DMS79 (cell line): ENCODE measurements at regions not wholly inside any gene's neighbourhood (a gene's known extent, or its start where the extent isn't known, plus 50 kb on each side); places are given as distances from the start of the nearest gene placed in this dataset.
"Not testable (repeated sequence)": the region's sequence is repeated elsewhere in the genome, so short reads cannot be mapped to it uniquely, and the experiment has no call there.

Experiments
- DNase-seq: peaks from one replicate; lab custom pipeline; 2025; lab: John Stamatoyannopoulos, UW

DNA sequence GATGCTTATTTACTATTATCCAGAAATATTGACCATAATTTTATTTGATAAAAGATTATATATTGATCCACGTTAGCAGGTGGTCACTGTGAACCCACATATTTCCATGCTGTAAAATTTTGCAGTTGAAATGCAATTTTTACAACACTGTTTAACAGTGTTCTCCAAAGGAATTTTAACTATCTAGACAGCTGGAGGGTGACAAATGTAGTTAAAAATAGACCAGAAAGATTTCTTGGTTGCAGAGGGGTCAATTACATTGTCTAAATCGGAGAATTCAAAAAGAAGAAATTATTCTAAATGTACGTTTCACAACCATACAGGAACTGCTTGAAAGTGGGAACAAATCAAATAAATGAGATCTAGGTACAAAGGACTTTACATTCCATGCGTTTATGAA, 625.2 kb upstream of the NCAM2 start:
- no peak for DNase-seq

DNA sequence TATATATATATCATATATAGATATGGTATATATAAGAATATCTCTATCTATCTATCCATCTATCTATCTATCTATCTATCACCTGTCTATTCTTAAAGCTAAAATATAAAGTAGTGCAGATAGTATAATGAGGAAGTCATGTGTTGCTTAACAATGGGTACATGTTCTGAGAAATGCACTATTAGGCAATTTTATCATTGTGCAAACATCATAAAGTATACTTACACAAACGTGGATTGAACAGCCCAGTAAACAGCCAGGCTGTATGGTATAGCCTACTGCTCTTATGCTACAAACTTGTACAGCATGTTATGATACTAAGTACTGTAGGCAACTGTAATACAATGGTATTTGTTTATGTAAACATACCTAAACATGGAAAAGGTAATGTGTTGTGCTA, 621.0 kb upstream of the NCAM2 start:
- DNase-seq: no peak

DNA sequence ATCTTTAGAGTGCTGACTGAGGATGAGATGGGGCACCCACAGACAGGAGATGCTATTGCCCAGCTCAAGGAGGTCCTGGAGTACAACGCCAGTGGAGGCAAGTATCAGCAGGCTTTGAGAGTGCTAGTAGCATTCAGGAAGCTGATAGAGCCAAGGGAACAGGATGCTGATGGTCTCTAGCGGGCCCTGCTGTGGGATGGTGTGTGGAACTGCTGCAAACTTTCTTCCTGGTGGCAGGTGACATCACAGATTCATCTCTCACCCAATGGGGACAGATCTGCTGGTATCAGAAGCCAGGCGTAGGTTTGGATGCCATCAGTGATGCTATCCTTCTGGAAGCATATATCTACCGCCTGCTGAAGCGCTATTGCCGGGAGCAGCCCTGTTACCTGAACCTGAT, 609.8 kb upstream of the NCAM2 start:
- no peak for DNase-seq

DNA sequence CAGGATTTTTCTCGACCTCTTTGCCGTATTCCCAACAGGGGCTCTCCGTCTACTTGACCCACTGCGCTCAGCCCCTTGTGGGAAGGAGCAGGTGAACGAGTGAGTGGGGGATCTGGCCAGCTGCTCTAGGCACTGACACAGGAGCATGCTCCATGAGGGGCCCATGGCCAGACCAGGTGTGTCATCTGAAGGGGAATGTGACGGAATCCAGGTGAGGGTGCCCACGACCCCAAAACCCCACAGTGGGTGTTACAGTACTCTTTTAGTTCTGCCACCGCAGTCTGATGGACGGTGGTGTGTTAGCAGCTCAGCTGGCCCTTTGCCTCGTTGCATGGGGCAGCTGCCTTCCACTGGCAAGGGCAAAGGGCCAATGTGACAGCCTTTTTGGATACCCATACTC, 601.4 kb upstream of the NCAM2 start:
- no peak for DNase-seq

DNA sequence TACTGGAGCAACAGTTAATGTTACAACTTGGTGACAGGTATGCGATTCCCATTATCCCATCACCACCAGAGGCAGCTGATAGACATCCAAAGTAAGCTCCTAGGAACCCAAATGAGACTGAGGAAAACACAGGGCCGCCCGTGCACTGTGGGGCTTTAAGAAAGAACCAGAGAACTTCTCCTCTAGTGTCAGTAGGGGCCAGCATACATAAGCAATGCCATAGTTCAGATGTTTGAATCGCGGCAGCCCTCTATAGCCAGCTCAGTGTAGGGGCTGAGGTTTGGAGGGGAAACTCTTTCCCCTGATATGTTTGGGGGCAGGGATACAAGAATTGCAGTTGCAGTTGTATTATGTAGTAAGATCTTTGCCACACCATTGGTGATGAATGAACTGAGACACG, 593.3 kb upstream of the NCAM2 start:
- no peak for DNase-seq

DNA sequence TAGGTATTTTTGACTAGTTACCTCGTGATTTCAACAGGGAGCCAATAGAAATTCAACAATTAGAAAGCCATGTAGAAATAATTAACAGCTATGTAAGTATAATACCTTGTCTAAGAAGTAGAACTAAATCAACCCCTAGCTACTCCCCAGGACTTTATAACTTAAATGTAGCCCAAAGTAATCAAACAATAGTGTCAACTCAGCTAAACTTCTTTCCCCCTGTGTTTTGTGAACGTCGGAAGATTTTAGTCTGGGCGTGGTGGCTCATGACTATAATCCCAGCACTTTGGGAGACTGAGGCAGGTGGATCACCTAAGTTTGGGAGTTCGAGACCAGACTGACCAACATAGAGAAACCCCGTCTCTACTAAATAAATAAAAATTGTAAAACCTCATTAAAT, 579.9 kb upstream of the NCAM2 start:
- no peak for DNase-seq

DNA sequence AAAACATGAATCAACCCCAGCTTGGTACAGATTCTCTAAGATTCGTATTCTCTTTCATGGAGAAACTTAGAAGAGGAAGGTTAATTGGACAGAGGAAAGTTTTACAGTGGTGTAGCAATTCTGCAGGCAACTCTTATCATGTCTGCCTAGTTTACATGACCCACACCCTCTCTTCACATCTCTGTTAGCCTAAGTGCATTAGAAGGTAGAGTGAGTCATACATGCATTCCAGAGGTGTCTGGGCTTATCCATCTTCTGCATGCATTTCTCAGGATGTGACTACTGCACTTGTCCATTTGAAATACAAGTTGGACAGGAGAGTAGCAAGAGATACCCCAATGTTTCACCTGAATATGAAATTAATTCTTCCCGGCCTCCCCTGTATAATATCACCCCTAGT, 578.4 kb upstream of the NCAM2 start:
- no peak for DNase-seq

DNA sequence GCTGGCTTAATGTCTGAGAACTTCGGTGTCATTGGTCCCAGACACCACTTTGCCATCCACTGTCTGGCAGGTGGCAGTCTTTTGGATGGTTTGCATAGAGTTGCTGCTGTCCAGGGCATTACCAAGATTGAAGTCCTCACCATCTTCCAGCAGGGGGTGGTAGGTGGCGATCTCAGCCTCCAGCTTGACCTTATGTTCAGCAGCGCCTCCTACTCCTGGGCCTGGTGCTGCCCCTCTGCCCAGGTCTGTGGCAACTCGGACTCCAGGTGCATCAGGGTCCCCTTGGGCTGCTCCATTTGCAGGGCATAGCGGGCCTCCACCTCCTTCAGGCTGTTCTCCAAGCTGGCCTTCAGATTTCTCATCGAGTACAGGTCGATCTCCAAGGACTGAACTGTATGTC, 573.3 kb upstream of the NCAM2 start:
- no peak for DNase-seq

DNA sequence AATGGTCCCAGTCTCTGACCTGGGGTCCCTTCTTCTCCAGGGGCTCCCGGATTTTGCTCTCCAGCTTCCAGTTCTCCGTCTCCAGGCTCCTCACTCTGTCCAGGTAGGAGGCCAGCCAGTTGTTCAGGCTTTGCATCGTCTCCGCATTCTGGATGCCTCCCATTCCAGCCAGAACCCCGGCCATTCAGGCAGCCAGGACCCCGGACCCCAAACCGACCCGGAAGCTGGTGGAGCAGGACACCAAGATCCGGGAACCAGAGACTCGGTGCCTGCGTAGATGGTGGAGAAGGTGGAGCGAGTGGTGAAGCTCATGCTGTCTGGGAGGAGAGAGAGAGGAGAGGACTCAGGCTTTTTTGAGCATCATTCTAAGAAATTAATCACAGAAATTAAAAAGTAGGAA, 572.4 kb upstream of the NCAM2 start:
- DNase-seq: no peak

DNA sequence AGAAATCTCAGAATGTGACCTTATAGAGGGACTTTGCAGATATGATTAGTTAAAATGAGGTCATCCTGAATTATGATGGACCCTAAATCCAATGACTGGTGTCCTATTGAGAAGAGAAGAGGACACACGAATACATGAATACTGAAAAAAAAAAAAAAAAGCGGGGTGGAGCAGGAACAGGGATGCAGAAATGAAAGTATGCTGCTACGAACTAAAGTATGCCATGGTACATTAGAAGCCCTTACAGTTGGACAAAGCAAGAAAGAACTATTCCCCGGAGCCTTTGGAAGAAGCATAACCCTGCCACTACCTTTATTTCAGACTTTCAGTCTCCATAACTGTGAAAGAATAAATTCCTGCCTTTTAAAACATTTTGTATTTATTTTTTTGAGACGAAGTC, 557.9 kb upstream of the NCAM2 start:
- DNase-seq: no peak

DNA sequence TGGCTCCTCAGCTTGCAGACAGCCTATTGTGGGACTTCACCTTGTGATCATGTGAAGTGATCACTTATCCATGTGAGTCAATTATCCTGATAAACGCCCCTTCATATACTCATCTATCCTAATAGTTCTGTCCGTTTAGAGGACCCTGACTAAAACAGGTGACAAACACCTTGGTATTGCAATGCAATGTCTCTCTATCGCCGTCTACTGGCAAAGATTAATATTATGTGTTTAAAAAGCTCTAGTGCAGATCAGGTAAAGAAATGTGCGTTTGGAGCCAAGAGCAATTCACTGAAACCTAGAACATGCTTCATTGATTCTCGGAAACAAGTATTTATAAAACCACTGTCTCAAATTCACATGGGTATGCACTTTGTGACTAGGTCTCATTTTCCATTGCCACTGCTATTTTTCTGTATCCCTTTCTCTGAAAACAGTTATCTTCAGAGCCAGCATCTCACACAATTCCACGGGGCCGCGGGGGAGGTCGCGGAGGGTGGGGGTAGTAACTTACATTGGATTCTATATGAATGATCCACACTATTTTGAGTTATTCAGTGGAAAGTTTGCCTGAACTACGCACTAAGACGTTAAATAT, 554.6 kb upstream of the NCAM2 start:
- no peak for DNase-seq

DNA sequence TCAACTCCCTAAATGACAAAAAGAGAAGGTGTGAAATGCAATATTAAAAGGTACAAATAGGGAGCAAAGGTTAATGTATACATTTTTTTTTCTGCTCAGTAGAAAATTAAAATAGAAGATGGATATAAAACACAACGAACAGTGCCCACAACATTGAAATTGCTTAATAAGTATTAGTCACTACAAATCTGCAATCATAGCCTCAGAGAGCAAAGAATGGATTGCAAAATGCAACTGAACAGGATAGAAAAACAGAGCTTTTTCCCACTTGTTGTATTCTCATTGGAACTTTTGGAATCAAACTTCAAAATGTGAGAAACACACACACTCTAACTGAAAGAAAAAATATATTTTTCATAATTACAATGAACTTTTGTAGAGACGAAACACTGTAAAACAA, 552.2 kb upstream of the NCAM2 start:
- DNase-seq: no peak

DNA sequence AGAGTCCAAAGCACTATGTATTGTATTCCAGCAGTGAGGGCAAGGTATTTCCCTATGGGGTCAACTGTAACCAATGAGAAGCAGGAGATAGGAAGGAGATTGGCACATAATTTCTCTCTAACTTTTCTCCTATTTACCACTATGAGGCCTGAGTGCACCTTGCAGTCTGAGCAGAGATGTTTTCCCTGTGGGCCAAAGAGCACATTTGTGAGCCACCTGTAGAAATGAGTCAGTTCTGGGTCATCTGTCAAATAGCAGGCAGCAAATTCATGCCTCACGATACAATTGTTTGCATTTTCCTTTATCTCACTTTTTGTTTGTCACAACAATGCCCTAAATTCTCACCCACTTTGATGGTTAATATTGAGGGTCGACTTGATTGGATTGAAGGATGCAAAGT, 547.2 kb upstream of the NCAM2 start:
- DNase-seq: no peak

DNA sequence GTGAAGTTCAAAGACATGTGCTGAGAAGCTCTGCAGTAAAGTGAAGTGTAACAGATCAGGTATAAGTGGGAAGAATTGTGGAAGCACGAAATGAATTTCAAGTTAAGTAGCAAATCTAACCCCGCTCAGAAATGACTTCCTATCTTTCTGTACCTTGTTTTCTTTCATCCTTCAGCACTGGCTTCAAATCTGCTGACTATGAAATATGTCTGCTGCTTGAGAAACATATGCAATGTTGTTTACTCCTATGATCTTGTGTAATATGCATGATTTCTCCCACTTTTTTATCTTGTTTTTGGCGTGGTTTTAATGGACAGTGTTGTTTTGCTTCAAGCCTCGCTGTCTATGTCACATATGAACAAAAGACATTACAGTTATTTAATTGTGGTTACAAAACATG, 545.3 kb upstream of the NCAM2 start:
- DNase-seq: no peak

DNA sequence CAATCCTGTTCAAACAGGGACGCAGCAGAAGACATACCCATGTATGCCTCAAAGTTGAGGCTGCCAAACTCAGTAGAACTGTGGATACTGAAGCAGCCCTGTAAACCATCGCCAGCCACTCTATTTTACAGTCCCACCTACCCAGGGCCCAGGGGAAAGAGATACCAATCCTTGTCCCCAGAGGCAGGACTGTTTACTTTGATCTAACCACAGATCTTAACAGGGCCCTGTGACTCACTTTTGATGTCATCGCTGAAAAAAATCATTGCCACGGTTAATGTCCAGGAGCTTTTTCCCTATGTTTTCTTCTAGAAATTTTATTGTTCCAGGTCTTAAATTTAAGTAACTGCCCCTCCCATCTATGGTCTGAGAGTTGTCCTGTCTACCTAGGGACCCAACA, 538.4 kb upstream of the NCAM2 start:
- DNase-seq: no peak

DNA sequence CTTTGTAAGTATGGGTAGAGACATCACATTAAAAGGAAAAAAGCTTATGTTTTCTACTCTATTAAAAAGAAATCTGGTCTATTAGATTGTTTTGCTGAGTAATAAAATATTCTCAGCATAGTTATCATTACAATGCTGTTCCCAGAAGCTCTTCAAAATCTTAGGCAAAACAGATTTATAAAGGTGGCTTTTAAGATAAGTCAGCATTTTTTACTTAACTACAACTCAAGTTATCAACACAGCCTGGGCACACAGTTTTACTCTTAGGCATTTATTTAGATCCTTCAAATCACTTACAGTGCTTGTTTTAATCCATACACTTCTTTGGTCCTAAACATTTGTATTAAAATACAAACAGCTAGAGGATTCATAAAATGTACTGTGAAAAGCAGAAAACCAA, 534.8 kb upstream of the NCAM2 start:
- no peak for DNase-seq

DNA sequence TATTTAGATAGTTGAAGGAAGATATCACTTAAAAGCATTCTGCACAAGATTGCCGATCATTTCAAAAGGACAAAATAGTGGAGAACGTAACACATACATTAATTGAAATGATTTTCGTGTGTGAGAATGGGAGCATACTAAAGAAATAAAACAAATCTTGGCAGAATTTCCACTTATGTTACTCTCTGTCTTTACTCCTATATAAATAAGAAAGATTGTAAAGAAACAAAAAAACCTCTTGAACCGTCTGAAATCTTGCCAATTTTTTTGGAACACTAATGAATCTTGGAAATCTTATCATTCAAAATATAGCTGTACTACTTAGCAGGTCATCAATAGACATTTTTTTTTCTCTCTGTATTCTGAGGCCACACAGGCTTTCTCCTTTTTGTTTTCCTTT, 528.8 kb upstream of the NCAM2 start:
- no peak for DNase-seq

DNA sequence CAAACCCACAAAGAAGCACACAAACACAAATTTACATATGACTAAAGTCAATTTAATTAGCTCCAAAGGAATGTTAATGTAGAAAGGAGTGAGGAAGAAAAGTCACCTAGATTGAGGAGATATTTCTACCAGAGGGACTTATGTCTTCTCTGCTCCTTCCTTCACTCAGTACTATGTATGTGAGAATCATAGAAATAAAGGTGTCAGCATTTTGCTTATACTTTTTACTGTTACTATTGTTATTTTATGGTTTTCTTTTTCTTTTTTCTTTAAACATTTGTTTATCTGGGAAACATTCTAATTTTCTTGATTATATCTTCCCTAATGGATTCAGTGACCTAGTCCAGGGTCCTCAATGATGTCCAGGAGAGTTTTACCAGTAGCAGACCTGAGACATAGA, 511.9 kb upstream of the NCAM2 start:
- DNase-seq: no peak

DNA sequence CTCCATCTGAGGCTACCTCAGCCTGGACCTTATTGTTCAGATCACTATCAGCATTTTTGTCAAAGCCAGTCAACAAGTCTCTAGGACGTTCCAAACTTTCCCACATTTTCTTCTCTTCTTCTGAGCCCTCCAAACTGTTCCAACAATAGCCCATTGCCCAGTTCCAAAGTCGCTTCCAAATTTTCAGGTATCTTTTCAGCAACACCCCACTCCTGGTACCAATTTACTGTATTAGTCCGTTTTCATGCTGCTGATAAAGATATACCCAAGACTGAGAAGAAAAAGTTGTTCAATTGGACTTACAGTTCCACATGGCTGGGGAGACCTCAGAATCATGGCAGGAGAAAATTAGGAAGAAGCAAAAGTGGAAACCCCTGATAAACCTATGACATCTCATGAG, 495.3 kb upstream of the NCAM2 start:
- DNase-seq: not testable (repeated sequence)

DNA sequence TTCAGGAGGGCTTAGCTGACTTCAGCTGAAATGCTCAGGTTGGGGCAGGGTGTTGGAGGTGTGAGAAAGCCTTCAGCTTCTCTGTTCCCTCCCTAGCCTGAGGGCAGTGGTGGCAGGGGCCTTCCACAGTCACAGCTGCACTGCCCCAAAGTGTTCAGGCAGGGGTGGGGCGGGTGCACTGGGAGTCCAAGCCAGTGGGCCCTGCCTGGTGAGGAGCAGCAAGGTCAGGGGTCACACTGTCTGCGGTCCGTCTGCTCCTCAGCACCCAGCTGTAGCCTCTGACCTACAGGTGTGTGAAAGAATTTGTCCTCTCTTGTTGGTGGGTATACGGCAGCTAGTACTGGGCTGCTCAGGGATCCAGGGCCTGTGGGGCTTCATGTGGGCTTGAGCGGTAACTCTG, 490.4 kb upstream of the NCAM2 start:
- no peak for DNase-seq

DNA sequence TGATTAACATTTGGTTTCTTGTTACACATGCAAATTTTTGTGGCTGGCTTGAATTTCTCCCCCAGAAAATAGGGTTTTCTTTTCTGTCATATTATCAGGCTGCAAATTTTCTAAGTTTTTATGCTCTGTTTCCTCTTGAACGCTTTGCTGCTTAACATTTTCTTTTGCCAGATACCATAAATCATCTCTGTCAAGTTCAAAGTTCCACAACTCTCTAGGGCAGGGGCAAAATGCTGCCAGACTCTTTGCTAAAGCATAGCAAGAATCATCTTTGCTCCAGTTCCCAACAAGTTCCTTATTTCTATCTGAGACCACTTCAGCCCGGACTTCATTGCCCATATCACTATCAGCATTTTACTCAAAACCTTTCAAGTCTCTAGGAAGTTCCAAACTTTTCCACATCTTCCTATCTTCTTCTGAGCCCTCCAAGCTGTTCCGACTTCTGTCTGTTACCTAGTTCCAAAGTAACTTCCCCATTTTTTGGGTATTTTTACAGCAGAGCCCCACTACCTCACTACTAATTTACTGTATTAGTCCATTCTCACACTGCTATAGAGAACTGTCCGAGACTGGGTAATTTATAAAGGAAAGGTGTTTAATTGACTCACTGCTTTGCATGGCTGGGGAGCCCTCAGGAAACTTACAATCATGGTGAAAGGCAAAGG, 486.9 kb upstream of the NCAM2 start:
- no peak for DNase-seq

DNA sequence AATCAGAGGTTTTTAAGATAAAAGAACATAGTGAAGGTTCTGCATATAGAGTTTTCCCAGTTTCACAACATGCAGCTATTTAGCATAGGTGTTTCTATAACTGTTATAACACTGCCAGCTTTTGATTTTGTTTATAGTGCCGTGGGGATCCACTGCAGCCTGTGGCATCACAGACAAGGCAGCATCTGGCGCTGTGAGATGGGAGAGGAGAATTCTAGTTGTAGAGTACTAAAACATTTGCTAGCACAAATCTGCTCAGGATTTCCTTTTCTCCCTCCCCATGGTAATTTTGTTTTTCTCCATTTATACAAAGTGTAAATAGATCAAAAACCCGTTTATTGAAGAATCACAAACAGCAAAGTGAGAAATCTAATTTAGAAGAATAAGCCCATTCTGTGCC, 482.8 kb upstream of the NCAM2 start:
- DNase-seq: no peak

DNA sequence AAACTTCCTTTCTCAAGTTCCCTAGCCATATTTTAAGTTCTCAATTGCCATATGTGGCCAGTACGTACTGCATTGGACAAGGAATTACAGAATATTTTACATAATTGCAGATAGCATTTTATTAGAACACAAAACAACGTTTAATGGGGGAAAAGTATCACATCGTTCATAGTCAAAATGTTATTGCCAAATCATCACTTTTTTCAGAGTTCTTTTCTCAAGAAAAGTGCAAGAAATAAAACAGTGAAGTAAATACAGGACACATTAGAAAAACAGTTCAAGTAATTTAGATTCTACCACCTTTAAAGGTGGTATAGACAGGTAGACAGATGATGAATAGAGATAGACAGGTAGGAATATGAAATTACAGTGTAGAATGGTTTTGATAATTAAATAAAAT, 479.1 kb upstream of the NCAM2 start:
- DNase-seq: no peak

DNA sequence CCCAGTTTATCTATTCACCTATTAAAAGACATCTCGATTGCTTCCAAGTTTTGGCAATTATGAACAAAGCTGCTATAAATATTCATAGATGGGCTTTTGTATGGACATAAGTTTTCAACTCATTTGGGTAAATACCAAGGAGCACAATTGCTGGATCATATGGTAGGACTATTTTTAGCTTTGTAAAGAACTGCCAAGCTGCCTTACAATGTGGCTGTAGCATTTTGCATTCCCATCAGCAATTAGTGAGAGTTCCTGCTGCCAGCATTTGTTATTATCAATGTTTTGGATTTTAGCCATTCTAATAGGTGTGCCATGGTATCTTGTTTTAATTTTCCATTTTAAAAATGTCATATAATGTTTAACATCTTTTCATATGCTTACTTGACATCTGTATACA, 475.6 kb upstream of the NCAM2 start:
- no peak for DNase-seq

DNA sequence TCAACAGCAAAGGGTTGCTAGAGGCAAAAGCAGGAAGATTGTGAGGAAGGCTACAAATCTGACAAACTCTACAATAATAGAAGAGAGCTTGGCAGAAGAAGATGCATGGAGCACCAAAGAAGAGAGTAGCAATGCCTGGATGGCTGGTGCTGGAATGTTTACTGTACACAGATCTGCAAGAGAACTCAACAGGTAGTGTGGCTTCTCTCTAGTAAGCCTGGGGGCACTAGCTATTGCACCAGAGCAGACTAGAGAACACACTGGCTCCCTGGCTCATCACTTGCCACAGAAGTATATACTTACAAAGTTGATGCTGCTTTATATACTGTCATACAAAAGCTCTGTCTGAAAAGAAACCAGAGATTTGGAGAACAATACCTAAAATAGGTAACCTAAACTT, 475.0 kb upstream of the NCAM2 start:
- DNase-seq: no peak
